ENCODE measurements at regions not wholly inside any gene's neighbourhood (a gene's known extent, or its start where the extent isn't known, plus 50 kb on each side); places are given as distances from the start of the nearest gene placed in this dataset.

DNA sequence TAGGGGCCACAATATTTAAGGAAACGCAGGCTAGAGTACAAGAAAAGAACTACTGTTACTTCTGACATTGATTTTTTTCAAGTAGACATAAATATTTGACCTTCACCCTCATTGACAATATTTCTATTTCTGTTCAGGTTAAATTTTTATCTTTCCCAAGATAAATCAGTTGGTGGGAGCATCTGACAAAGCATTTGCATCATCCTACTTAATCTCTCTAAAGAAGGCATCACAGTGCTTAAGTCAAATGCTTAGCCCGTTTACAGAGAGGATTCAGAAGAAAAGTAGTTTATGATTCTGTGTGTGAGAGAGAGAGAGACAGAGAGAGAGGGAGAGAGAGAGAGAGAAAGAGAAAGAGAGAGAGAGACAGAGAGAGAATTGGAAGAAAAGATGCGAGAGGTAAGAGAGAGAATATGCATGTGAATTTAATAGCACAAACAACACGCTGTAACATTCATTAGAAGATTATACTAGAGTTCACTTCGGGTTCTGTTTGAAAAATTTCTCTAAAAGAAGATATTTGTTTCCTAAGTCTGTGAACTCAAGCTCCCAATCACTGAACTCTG, 1093.3 kb upstream of the CDH6 start:
- 28% methylated on average over 4 of the region's 5 CpGs for WGBS
- H3K36me3 ChIP-seq: no peaks in the 10 kb centered on the region
- no peak for DNase-seq (ENCODE audit: extremely low spot score)
- H3K27ac ChIP-seq (replicated peaks in 1 of 4): no peak overlapping the region
- no peak overlapping the region for H3K4me3 ChIP-seq
- H3K27me3 ChIP-seq: no peaks in the 10 kb centered on the region
- intact Hi-C loops (cut with DNase I): no loop called here
- H3K9me3 ChIP-seq: no peaks in the 10 kb centered on the region
- H3K4me1 ChIP-seq: no peaks in the 10 kb centered on the region
- no peak for TF ChIP-seq EP300 (IDR thresholded peaks at IDR 0.05)
- TF ChIP-seq POLR2AphosphoS5 (IDR thresholded peaks at IDR 0.05): no peak
- TF ChIP-seq POLR2A (IDR thresholded peaks at IDR 0.05; ENCODE audit: low read depth): no peak
- no peak for TF ChIP-seq CTCF (IDR thresholded peaks at IDR 0.05)

GRCh38 chr5:30099634-30100033, 1093.9 kb upstream of the CDH6 start:
- 33% methylated on average over 5 of the region's 5 CpGs for WGBS
- intact Hi-C loops (cut with DNase I): no loop called here
- Histone ChIP-seq H3K27ac (replicated peaks in 1 of 4) (no peak overlapping the region), H3K4me3 (no peak overlapping the region), H3K36me3 (no peaks in the 10 kb centered on the region), H3K4me1 (no peaks in the 10 kb centered on the region), H3K27me3 (no peaks in the 10 kb centered on the region), H3K9me3 (no peaks in the 10 kb centered on the region)
- no peak for DNase-seq (ENCODE audit: extremely low spot score)
- TF ChIP-seq EP300 (IDR thresholded peaks at IDR 0.05) (no peak), CTCF (IDR thresholded peaks at IDR 0.05) (no peak), POLR2AphosphoS5 (IDR thresholded peaks at IDR 0.05) (no peak), POLR2A (IDR thresholded peaks at IDR 0.05; ENCODE audit: low read depth) (no peak)

- Histone ChIP-seq H3K27me3 (no peaks in the 10 kb centered on the region), H3K36me3 (no peaks in the 10 kb centered on the region), H3K27ac (replicated peaks in 1 of 4) (no peak overlapping the region), H3K9me3 (no peaks in the 10 kb centered on the region), H3K4me1 (no peaks in the 10 kb centered on the region), H3K4me3 (no peak overlapping the region)
- DNase-seq (ENCODE audit: extremely low spot score): no peak
- WGBS: 76% methylated on average over 3 of the region's 3 CpGs
- intact Hi-C loops (cut with DNase I): no loop called here
- TF ChIP-seq POLR2A (IDR thresholded peaks at IDR 0.05; ENCODE audit: low read depth) (no peak), POLR2AphosphoS5 (IDR thresholded peaks at IDR 0.05) (no peak)
These were observed 1094.5 kb upstream of the CDH6 start for GRCh38 chr5:30098940-30099339.

DNA sequence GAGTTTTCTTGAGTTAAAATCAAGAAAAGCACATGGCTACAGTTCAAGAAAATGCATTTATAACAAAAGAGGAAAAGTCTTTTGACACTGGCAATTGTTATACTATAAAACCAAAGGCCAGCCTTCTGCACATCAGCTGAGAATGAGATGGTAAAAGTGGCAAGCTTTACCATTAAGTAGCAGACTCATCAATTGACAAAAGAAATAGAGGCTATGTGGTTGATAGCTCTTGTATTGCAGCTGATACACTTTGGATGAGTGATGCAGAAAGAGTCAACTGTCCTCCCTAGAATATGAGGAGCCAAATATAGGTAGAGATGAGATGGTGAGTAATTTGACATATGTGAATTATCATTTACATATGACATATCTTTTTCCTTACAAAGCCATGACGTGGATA, 1100.9 kb upstream of the CDH6 start:
- Histone ChIP-seq H3K9me3 (no peaks in the 10 kb centered on the region), H3K36me3 (no peaks in the 10 kb centered on the region), H3K27me3 (no peaks in the 10 kb centered on the region), H3K27ac (replicated peaks in 1 of 4) (no peak overlapping the region), H3K4me1 (no peaks in the 10 kb centered on the region), H3K4me3 (no peak overlapping the region)
- WGBS: 59% methylated on average over 1 of the region's 1 CpG
- intact Hi-C loops (cut with DNase I): no loop called here
- DNase-seq (ENCODE audit: extremely low spot score): no peak
- TF ChIP-seq CTCF (IDR thresholded peaks at IDR 0.05) (no peak), POLR2A (IDR thresholded peaks at IDR 0.05; ENCODE audit: low read depth) (no peak), POLR2AphosphoS5 (IDR thresholded peaks at IDR 0.05) (no peak), EP300 (IDR thresholded peaks at IDR 0.05) (no peak)

DNA sequence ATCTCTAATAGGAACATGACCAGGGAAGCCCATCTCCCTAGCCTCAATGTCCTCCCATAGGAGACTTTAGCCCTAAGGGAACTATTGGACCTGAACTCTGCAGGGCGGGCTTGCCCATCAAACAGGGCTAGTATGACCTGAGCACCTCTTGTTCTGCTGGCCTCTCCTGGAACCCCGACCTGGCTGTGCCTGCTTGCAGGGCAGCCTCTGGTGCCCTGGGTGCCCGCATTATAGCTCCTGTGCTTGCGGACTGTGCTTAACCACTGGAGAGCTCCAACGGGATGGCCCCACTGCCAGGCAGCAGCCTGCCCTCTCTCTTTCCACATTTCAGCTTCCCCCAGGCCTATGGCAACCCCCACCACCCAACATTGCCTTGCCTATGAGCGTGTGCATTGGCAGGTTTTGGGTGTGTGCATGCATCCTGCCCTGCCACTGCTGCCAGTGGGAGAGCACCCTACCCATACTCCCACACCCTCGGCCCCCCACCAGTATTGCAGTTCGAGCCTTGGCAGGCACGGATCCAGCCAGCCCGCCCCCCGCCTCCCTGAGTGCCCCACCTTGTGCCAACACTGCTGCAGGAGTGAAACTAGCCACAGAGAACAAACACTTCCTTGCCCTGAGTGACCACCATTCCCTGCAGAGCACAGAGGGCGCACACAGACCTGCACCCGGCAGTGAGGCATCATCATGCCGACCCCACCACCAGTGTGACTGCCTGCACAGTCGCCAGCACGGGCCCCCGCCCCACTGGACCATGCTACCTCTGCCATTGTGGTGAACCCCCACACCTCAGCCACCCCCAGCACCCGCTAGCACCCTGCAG, 1123.8 kb upstream of the CDH6 start:
- Histone ChIP-seq H3K4me1 (no peaks in the 10 kb centered on the region), H3K27me3 (no peaks in the 10 kb centered on the region), H3K4me3 (no peak overlapping the region), H3K36me3 (no peaks in the 10 kb centered on the region), H3K9me3 (no peaks in the 10 kb centered on the region), H3K27ac (replicated peaks in 1 of 4) (no peak overlapping the region)
- no peak for TF ChIP-seq CTCF (IDR thresholded peaks at IDR 0.05)
- no peak for TF ChIP-seq POLR2A (IDR thresholded peaks at IDR 0.05; ENCODE audit: low read depth)
- no peak for TF ChIP-seq EP300 (IDR thresholded peaks at IDR 0.05)
- WGBS: 75% methylated on average over 1 of the region's 18 CpGs
- intact Hi-C loops (cut with DNase I): no loop called here
- DNase-seq (ENCODE audit: extremely low spot score): no peak
